ENCODE measurements at regions not wholly inside any gene's neighbourhood (a gene's known extent, or its start where the extent isn't known, plus 50 kb on each side); places are given as distances from the start of the nearest gene placed in this dataset.

DNA sequence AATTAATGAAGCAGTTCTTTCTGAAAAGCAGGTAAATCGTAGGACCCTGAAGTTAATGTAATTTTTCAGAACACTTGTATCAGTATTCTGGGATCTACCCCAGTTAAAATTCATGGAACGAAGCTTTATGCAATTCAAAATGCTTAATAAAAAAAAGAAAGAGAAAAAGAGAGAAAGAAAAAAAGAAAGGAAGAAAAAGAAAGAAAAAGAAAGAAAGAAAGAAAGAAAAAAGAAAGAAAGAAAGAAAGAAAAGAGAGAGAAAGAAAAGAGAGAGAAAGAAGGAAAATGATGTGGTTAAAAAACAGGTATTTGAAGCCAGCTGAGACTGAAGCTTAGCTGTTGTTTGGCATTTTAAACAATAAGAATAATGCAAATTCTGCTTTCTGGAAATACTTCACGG is 427.4 kb upstream of the AKR1E2 start:
- TF ChIP-seq, protein P1, sequence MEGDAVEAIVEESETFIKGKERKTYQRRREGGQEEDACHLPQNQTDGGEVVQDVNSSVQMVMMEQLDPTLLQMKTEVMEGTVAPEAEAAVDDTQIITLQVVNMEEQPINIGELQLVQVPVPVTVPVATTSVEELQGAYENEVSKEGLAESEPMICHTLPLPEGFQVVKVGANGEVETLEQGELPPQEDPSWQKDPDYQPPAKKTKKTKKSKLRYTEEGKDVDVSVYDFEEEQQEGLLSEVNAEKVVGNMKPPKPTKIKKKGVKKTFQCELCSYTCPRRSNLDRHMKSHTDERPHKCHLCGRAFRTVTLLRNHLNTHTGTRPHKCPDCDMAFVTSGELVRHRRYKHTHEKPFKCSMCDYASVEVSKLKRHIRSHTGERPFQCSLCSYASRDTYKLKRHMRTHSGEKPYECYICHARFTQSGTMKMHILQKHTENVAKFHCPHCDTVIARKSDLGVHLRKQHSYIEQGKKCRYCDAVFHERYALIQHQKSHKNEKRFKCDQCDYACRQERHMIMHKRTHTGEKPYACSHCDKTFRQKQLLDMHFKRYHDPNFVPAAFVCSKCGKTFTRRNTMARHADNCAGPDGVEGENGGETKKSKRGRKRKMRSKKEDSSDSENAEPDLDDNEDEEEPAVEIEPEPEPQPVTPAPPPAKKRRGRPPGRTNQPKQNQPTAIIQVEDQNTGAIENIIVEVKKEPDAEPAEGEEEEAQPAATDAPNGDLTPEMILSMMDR (IDR thresholded peaks at IDR 0.05; ENCODE audit: low read depth, low read length, poor library complexity, severe bottlenecking) = no peak
- TF ChIP-seq EZH2phosphoT487 (IDR thresholded peaks at IDR 0.05; ENCODE audit: borderline replicate concordance, low read length) = no peak
